Neural progenitor cell (in vitro differentiated cells): ENCODE measurements at regions not wholly inside any gene's neighbourhood (a gene's known extent, or its start where the extent isn't known, plus 50 kb on each side); places are given as distances from the start of the nearest gene placed in this dataset.

ENCODE experiments used
- CTCF ChIP-seq: fragments of 200-600 bp; sonication (generic); IDR thresholded peaks from 2 replicates; pipeline ENCODE4 v1.5.1; 2017; ENCODE audit warnings: antibody characterized with exemption, mild to moderate bottlenecking
- EZH2 ChIP-seq: fragments of 200-600 bp; sonication (generic); IDR thresholded peaks from 2 replicates; pipeline ENCODE4 v1.6.1; 2017; ENCODE audit warnings: antibody characterized with exemption, mild to moderate bottlenecking, moderate library complexity
- EZH2phosphoT487 ChIP-seq: fragments of 200-600 bp; sonication (generic); IDR thresholded peaks from 2 replicates; pipeline ENCODE4 v1.6.1; 2017; ENCODE audit warnings: antibody characterized with exemption

- TF ChIP-seq CTCF (no peak), EZH2 (no peak), EZH2phosphoT487 (no peak)
Observed at GRCh38 chr4:9594948-9595347, 150.7 kb downstream of the DEFB131A start.
